Amygdala (tissue), 56 donors: ENCODE measurements at regions not wholly inside any gene's neighbourhood (a gene's known extent, or its start where the extent isn't known, plus 50 kb on each side); places are given as distances from the start of the nearest gene placed in this dataset.

Source experiments
- DNase-seq, 56 donors: peaks; one replicate each; lab custom pipeline; 2025; lab: John Stamatoyannopoulos, UW

- no peak for DNase-seq
Observed at GRCh38 chr5:125256296-125256695, 509.9 kb upstream of the ZNF608 start.

DNA sequence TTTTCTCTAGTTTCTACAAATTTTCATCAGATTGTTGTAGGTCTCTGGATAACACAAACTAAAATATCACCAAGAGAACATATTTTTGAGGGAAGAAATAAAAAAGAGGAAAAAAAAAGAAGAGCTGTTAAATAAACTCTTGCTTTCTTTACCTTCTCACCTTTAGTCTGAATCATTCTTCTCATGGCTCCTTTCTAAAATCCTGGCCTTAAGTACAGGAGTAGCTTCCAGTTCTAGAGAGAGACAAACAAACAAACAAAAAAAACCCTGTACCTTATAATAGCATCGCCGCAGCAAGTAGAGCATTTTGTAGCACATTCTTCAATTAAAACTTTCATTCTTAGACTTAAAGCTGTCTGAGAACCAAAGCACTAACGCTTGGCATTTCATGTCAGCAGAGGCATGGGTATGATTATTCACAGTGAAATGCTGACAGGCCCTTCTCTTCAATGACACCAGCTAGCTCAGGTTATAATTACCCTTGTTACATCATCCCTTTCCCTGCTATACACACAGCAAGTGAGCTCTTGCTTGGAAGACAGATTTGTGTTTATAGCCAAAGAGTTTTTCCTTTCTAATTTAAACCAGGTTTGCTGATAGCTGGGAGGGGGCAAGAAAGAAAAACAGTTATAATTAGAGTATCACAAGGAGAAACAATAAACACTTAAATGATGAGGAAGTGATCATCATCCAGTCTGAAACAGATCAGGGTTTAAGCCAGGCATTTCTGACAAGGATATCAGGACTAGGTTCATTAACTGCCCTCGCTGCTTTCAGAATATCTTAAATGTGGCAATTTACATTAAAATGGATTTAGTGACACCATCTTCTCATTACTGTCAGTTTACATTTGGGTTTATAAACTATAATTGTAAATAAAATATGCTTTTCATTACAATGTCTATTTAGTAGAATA is 510.9 kb upstream of the ZNF608 start:
- DNase-seq = no peak

- no peak for DNase-seq
Observed at GRCh38 chr5:125257997-125258396, 511.6 kb upstream of the ZNF608 start.

GRCh38 chr5:125258615-125259014 is 512.2 kb upstream of the ZNF608 start:
- DNase-seq = no peak

DNA sequence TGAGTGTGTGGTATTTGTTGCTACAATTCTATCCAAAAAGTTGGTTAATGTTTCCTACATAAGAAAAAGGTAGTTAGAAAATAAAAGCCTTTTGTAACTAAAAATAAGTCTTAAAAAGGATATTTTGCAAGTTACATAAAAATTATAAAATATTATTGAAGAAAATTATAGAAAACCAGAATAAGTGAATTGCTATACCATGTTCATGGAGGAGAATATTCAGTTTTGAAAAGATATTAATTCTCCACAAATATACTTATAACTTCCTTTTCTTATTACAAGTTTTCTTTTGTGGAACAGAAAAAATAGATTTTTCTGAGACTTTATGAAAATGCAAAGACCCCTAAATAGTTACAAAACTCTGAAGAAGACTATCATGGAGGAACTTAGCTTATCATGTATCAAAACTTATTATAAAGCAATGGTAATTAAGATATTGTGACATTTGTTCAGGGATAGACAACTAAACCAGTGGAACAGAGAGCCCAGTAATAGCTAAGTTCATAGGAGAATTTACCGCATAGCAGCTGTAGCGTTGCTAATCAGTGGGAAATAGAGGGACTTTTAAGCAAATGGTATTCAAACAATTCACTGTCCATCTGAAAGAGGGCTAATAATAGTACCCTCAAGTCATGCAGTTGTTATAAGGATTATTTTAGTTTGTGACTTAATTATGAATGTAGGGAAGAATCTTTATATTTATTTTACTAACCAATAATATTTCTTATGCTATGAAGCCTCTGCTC is 515.2 kb upstream of the ZNF608 start:
- DNase-seq = no peak

GRCh38 chr5:125262782-125263181 is 516.3 kb upstream of the ZNF608 start:
- no peak for DNase-seq

GRCh38 chr5:125263356-125263755 is 516.9 kb upstream of the ZNF608 start:
- DNase-seq = no peak

DNA sequence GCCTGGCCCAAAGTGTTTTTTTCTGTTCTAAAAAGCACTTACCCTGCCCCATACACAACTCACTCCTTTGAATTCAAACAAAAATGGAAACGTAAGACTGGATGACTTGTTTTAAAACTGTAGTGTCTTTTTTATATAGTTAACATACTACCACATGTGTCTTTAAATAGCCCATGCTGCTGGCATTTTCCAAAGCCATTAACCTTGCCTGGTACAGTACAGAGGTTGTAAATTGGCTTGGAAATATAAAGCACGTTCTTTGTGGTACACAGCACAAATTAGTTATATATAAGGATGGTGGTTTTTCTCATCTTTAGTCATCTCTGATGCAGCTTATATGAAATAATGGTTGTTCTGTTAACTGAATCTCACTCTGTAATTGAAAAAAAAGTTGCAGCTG is 519.7 kb upstream of the ZNF608 start:
- DNase-seq = no peak

GRCh38 chr5:125267636-125268248 is 521.3 kb upstream of the ZNF608 start:
- DNase-seq = no peak

- DNase-seq = no peak
Observed at GRCh38 chr5:125269926-125270325, 523.5 kb upstream of the ZNF608 start.

- no peak for DNase-seq
Observed at GRCh38 chr5:125272357-125272756, 525.9 kb upstream of the ZNF608 start.

DNA sequence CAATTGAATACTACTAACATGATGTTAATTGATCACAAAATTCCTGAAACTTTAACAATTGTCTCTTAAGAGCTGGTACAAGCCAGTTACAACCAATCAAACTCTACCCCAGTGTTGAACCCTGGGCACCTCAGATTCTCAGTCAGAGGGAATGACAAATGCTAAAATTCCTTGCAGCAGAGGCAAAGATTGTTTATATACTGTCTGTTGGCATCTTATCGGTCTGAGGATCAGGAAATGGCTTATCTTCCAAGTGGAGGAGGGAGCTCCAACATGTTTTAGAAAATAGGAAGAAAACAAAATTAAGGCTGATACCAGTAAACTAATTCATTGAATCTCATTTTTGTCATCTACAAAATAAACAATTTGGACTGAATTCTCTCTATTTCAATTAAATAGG is 527.8 kb upstream of the ZNF608 start:
- no peak for DNase-seq

DNA sequence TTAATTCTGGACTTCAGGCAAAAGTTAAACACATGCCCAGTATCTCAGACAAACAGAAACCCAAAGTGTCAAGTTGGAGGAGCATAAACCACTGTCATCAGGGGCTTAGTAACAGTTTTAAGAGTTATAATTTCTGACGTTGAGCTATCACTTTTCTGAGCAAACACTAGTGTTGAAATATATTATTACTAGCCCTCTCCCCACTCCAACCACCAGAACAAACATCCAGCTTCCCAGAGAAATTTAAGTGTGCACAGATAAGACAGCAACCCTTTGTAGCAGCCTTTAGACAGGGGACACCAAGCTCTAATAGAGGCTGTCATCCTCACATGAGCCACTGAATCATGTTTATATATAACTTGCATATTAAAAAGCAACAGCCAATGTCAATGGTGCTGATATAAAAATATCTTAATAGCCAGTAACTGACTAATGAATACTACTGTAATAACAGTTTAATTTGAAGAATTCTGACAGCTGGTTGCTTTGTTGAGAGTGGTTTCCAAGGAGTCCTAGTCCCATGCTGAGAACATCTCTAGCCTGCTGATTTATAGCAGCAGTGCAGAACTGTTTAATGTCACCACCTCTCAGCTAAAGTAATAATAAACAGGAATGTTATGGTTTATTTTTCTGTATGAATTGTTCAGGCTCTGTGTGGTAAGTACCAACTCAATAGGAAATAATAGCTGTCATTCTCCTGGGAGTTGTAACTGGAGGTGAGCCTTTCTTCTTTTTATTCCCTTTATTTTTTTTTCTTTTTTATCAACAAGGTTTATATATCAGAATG is 528.7 kb upstream of the ZNF608 start:
- no peak for DNase-seq

DNA sequence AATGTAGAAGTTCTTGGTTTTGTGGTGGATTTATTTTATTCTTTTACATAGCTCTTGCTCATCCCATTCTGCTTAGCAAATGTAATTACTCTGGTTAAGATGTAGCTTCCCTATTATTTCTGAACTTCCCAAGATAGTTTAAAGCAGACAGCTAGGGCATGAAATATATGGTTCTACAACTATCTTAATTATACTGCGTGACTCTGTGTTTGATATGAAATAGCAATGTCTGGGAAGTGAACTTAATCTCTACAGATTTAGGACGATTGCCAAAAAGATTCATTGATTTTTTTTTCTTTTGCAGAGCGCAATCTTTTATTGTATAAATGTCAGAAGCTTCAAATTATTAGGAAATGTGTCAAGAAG is 529.3 kb upstream of the ZNF608 start:
- no peak for DNase-seq

DNA sequence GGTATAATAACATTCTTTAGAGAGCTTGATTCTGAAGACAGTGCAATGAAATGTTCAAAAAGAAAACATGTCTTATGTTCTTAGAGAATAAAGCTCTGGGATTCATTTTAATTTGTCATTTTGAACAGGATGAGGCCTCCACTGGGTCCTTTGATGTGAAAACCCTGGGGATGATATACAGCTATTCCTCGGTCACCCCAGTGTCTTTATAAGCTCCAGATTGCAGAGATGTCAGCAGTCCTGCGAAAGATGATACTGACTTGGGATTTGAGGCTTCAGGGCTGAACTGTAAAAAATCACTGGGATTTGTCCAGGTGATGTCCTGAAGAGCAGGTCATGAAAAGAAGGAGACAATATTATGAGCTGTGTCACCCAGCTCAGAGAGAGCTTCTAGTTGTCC is 529.7 kb upstream of the ZNF608 start:
- DNase-seq = no peak

DNA sequence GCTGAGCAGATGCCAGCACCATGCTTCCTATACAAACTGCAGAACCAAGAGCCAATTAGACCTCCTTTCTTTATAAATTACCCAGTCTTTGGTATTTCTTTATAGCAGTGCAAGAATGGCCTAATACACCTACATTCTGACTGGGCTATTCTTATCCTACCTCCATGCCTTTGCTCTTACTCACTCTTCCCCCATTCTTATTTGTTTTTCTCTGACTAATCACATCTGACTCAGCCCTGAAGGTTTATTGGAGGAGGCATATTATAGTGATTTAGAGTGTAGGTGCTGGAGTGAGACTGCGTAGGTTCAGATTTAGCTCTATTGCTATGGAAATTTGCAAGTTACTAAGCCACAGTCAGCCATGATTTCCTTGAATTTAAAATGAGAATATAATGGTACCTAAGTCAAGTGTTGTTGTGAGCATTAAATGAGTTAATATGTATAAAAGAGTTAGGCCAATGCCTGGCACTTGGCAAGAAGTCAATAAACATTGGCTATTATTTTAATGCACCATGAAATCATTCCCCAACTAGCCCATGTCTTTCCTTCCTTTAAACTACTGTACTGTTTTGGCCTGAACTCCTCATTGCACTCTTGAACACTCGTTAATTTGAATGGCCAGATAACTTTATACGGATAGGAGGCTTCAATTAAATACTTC is 531.2 kb upstream of the ZNF608 start:
- DNase-seq = no peak

- DNase-seq = no peak
Observed at GRCh38 chr5:125278711-125279110, 532.3 kb upstream of the ZNF608 start.

DNA sequence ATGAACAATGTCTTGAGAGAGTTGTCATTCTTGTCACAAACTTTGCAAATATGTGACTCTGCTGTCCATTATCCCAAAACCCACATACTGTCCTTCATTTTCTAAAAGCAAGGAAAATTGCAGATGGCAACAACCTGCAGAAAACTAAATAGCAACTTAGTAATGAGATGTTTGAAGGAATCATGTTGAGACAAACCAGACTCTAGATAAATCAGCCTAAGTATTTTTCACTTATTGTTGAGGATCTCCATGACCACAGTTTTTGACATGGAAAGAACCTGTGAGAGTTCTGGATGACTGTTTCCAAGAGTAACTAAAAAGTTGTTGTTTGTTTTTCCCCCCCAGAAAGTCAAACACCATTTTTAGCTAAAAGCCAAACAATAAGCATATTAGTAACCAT is 535.2 kb upstream of the ZNF608 start:
- no peak for DNase-seq

DNA sequence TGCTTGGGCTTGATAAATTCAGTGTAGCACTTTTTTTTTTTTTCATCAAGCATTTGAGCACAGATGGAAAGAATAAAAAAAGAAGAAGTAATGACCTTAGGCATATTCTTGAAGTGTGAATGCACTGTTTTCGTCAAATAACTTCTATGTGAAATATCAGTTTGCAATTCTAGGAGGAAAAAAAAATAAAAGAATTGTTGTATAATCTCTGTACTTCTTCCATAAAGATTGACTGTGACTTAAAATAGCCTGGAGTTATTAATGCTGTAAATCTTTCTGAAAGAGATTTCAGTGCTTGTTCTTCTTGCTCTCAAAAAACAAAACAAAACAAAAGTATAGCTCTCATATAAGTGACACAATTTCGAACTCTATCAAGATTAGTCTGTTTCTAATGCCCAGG is 536.9 kb upstream of the ZNF608 start:
- DNase-seq = no peak

DNA sequence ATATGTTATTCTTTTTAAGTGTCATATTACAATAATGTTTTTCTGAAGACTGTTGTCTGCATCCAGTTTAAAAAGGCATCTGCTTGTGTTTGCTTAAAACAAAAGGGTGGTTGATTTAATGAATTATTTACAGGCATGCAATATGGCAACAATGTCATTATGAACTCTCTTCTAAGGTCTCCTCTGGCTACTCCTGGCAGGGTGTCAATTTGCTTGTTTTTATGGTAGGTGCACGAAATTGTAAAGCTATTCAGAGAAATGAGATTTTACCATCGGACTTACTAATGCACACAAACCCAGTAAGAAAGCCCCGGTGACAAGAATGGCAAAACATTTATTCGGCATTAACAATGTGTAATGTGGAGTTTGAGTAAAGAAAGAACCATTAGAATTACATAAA is 539.8 kb upstream of the ZNF608 start:
- no peak for DNase-seq
